Limb (tissue), 2 donors: ENCODE measurements at regions not wholly inside any gene's neighbourhood (a gene's known extent, or its start where the extent isn't known, plus 50 kb on each side); places are given as distances from the start of the nearest gene placed in this dataset.
"Not testable (repeated sequence)": the region's sequence is repeated elsewhere in the genome, so short reads cannot be mapped to it uniquely, and the experiment has no call there.

Source experiments
- DNase-seq, 2 donors: peaks; one replicate each; pipeline ENCODE4 v3.0.0-alpha.2; 2016; ENCODE audit errors: extremely low spot score in 2 of 2

- no peak for DNase-seq
Observed at GRCh38 chr14:50018201-50018932, 98.0 kb downstream of the VCPKMT start.

GRCh38 chr14:50018933-50019210 lies 97.5 kb downstream of the VCPKMT start:
- DNase-seq: no peak

GRCh38 chr14:50020184-50020583 lies 96.2 kb downstream of the VCPKMT start:
- DNase-seq: no peak

- no peak for DNase-seq
Observed at GRCh38 chr14:50020799-50021198, 95.6 kb downstream of the VCPKMT start.

GRCh38 chr14:50021261-50022031 lies 94.9 kb downstream of the VCPKMT start:
- no peak for DNase-seq

GRCh38 chr14:50022661-50023060 lies 93.7 kb downstream of the VCPKMT start:
- no peak for DNase-seq

DNA sequence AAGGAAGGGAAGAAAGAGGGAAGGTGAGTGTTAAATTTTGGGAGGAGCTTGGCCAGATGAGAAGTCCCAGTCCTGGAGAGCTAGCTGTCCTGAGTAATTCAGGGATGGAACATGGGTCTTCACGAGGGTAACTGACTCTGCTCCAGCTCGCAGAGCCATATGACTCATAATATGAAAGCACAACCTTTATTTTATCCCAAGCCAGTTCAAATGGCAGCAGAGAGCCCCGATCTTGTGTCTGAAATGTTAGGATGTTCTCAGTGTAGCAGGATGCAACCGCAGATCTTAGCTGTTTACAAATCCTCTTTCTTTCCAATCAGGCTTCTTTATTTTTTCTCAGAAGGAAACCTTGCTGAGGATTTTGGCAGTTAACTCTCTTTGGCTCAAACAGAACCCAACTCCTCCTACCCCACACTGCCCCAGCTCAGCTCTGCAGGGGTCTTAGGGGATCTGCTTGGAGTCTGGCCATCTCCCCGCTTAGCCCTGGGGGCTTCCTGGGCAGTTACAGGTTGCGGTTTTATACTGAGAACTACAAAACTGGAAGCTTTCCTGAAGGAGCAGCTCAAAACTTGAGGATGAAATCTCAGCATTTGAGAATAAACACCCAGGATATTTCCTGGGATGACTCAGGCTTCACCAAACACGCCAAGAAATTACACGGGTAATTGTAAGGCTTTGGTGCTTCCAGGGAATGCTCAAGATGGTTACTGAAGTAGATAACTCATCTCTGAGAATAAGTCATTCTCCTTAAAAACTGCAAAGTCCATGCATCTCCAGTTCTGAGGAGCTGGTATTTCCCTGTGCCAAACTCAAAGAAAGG lies 92.5 kb downstream of the VCPKMT start:
- DNase-seq: no peak

DNA sequence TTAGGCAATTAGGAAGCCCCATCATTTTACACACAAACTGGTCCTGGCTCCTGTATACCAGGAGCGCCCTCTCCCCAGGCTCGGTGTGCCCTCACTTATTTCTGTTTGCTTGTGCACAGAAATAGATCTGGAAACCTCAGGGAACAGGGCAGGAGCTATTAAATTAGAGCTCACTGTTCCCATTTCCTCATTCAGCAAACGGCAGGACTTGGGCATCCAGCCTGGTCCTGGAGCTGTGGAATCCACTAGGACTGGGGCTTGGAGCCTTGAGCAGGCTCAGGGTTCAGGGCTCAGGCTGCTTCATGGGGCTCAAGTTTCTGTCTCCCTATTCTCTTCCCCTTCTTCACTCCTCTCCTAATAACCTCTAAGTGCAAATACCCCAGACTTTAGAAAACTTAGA lies 91.3 kb downstream of the VCPKMT start:
- DNase-seq: no peak

DNA sequence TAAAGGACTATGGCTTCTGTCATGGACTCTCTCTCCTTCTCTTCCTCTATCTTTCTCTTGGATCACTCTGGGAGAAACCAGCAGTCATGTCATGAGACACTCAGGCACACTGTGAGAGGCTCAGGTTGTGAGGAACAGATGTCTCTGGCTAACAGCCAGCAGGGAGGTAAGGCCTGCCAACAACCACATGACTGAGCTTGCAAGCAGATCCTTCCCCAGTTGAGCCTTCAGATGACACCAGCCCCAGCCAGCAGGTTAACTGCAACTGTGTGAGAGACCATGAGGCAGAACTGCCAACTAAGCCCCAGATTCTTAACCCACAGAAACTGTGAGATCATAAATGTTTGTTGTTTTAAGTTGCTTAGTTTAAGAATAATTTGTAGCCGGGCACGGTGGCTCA lies 90.6 kb downstream of the VCPKMT start:
- DNase-seq: no peak

DNA sequence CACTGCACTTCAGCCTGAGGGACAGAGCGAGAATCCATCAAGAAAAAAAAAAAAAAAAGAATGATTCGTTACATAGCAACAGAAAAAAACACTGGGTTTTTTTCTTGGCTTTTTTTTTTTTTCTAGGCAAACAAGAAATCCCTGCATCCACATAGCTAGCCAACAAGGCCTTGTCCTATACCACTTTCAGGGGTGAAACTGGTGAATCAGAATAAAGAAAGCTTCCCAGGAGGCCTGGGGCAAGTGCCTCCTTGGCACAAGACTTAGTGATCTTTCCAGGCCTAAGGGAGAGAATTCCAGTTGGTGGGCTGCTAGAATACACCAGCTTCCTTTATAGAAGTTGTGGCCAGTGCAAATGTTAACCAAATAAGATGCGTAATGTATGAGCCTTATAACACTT lies 90.0 kb downstream of the VCPKMT start:
- DNase-seq: no peak

DNA sequence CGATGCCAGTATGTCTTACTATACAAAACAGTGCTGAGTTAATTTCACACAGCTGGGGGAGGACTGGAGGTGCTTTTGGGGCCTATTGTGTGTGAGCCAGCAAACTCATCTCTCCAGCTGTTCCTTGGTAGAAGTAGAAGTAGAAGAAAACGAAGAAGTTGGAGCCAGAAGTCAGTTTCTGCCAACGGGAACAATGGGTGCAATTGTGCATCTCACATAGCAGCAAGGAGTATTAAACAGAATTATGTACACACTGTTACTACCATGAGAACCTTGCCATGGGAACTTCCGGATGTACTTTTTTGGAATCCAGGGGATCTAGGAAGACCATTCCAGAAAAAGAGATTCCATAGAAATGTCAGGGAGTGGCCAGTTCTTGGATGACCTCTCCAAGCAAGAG lies 88.6 kb downstream of the VCPKMT start:
- peak in 1 of 2 donors; percentile 20 for DNase-seq

DNA sequence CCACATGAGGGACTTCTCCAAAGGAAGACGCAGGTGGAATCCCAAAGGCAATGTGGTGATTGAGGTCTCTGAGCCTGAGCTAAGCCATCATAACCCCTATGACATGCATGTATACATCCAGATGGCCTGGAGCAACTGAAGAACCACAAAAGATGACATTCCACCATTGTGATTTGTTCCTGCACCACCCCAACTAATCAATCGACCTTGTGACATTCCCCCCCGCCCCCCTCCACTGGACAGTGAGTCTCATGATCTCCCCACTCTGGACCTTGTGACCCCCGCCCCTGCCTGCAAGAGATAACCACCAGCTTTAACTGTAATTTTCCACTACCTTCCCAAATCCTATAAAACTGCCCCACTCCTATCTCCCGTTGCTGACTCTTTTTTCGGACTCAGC lies 87.9 kb downstream of the VCPKMT start:
- DNase-seq: no peak

GRCh38 chr14:50030036-50030435 lies 86.3 kb downstream of the VCPKMT start:
- DNase-seq: no peak

DNA sequence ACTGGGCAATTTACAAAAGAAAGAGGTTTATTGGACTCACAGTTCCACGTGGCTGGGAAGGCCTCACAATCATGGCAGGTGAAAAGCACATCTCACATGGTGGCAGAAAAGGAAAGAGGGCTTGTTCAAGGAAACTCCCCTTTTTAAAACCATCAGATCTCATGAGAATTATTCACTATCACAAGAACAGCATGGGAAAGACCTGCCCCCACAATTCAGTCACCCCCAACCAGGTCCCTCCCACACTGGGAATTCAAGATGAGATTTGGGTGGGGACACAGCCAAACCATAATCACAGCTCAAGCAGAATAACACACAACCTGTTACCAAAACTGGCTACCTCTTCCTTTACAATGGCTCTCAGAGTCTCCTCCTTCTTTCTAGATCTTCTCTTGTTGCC lies 85.5 kb downstream of the VCPKMT start:
- not testable (repeated sequence) for DNase-seq

DNA sequence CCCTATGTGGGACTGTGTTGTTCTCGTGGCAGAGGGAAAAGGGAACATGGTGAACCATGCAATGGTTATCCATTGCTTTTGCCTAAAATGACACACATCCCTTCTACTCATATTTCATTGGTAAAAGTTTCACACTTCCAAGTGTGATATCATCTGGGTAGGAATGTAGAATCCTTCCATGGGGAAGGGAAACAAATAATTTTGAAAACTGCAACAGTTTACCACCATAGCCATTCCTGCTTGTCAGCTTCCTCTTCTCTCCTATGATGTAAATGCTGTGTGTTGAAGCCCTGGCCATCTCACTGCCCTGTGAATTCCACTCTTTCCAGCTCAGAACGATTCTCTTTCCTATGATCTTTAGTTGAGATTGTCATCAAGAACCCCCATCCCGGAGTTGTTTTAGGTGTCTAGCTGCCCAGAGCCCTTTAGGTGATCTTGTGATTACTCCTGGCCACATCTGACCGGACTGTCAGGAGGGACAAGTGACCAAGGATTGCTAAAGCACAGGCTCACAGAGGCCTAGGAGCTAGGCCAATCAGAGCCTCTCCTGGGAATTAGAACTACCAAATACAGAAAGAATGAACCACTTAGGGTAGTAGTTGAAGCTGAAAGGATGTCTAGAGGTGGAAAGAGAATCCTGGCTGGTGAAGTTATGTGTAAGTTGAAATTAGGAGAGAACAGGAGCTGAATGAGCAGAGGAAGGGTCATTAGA lies 84.6 kb downstream of the VCPKMT start:
- no peak for DNase-seq

- DNase-seq: not testable (repeated sequence)
Observed at GRCh38 chr14:50032462-50033167, 83.8 kb downstream of the VCPKMT start.

GRCh38 chr14:50035214-50035613 lies 81.2 kb downstream of the VCPKMT start:
- no peak for DNase-seq

DNA sequence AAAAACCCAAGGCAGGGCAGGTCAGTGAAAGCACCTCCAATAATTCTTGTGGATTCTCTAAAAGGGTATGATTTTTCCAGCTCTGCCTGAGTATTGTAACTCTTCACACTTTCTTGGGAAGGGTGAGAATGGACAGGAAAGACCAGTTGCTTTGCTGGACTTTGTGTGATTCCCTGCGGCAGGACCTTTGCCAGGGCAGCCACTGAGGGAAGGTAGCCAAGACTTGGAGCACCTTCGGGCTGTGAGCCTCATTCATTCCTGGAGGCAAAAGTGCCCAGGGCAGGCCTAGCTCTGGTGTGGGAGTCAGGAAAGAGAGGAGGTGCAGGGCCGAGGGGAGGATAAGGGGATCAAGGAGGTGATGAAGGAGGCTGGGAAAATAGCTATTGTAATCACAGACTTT lies 80.2 kb downstream of the VCPKMT start:
- no peak for DNase-seq

GRCh38 chr14:50036637-50037036 lies 79.7 kb downstream of the VCPKMT start:
- DNase-seq: no peak

- no peak for DNase-seq
Observed at GRCh38 chr14:50037240-50037639, 79.1 kb downstream of the VCPKMT start.

DNA sequence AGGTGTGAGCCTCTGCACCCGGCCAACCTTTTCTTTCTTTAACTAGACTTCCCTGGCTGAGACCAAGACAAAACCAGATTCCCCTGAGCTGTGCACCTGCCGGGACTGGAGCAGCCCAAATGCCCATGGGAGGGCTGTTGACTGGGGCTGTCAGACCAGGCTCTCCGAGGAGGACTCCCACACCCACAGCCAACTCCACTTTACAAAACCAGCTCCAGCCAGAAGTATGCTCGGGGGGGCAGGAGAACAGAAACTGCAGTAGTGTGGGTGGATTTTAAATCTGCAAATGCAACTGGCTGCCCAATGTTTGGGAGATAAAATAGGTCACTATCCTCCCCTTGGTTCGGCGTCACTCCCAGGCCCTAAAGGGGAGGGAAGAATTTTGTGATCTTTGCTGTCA lies 78.5 kb downstream of the VCPKMT start:
- DNase-seq: no peak
